ENCODE measurements at regions not wholly inside any gene's neighbourhood (a gene's known extent, or its start where the extent isn't known, plus 50 kb on each side); places are given as distances from the start of the nearest gene placed in this dataset.

DNA sequence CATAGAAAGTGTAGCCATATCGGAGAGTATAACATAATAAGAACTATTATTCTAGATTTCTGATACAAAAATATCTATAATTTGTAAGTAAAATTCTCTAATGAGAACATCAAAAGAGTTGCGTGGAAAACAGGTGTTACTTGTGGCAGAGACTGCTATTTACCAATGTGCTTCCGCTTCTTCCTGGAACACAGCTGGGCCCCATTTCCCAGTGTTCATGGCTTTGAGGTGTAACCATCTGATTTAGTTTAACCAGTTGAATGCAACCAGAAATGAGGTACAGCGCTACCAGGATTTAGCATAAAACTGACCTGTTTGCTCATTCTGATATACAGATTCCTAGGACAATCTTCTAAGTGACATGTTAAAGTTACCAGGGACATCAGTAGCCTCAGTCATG lies 1055.2 kb downstream of the IGSF11 start:
- TF ChIP-seq, protein P1, sequence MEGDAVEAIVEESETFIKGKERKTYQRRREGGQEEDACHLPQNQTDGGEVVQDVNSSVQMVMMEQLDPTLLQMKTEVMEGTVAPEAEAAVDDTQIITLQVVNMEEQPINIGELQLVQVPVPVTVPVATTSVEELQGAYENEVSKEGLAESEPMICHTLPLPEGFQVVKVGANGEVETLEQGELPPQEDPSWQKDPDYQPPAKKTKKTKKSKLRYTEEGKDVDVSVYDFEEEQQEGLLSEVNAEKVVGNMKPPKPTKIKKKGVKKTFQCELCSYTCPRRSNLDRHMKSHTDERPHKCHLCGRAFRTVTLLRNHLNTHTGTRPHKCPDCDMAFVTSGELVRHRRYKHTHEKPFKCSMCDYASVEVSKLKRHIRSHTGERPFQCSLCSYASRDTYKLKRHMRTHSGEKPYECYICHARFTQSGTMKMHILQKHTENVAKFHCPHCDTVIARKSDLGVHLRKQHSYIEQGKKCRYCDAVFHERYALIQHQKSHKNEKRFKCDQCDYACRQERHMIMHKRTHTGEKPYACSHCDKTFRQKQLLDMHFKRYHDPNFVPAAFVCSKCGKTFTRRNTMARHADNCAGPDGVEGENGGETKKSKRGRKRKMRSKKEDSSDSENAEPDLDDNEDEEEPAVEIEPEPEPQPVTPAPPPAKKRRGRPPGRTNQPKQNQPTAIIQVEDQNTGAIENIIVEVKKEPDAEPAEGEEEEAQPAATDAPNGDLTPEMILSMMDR (IDR thresholded peaks at IDR 0.05) = no peak
- DNase-seq = no peak
- Histone ChIP-seq H3K4me3 (no peak overlapping the region), H3K27ac (no peak overlapping the region), H3K4me1 (no peaks in the 10 kb centered on the region), H3K9me3 (no peaks in the 10 kb centered on the region), H3K36me3 (no peaks in the 10 kb centered on the region), H3K9ac (ENCODE audit: low read depth in 2 of 2, low read length in 2 of 2) (no peak overlapping the region), H3K27me3 (no peaks in the 10 kb centered on the region)
- intact Hi-C loops (cut with DNase I) = no loop called here

- Histone ChIP-seq H3K36me3 (no peaks in the 10 kb centered on the region), H3K27ac (no peak overlapping the region), H3K9me3 (no peaks in the 10 kb centered on the region), H3K9ac (ENCODE audit: low read depth in 2 of 2, low read length in 2 of 2) (no peak overlapping the region), H3K4me1 (no peaks in the 10 kb centered on the region), H3K4me3 (no peak overlapping the region), H3K27me3 (no peaks in the 10 kb centered on the region)
- intact Hi-C loops (cut with DNase I) = no loop called here
- TF ChIP-seq, protein P1 (IDR thresholded peaks at IDR 0.05) = no peak
- DNase-seq = no peak
Measured at GRCh38 chr3:117987256-117987655, 1047.4 kb downstream of the IGSF11 start.

GRCh38 chr3:117989982-117990381 lies 1044.7 kb downstream of the IGSF11 start:
- Histone ChIP-seq H3K9ac (ENCODE audit: low read depth in 2 of 2, low read length in 2 of 2) (no peak overlapping the region), H3K9me3 (no peaks in the 10 kb centered on the region), H3K27ac (no peak overlapping the region), H3K27me3 (peaks cover 4% of the 10 kb centered on the region), H3K36me3 (no peaks in the 10 kb centered on the region), H3K4me1 (no peaks in the 10 kb centered on the region), H3K4me3 (no peak overlapping the region)
- intact Hi-C loops (cut with DNase I) = no loop called here
- DNase-seq = no peak
- TF ChIP-seq, protein P1 (IDR thresholded peaks at IDR 0.05) = no peak

GRCh38 chr3:117990627-117991026 lies 1044.0 kb downstream of the IGSF11 start:
- no peak for DNase-seq
- Histone ChIP-seq H3K4me1 (no peaks in the 10 kb centered on the region), H3K36me3 (no peaks in the 10 kb centered on the region), H3K4me3 (no peak overlapping the region), H3K27ac (no peak overlapping the region), H3K27me3 (peaks cover 4% of the 10 kb centered on the region), H3K9ac (ENCODE audit: low read depth in 2 of 2, low read length in 2 of 2) (no peak overlapping the region), H3K9me3 (no peaks in the 10 kb centered on the region)
- intact Hi-C loops (cut with DNase I) = no loop called here
- TF ChIP-seq, protein P1 (IDR thresholded peaks at IDR 0.05) = no peak

DNA sequence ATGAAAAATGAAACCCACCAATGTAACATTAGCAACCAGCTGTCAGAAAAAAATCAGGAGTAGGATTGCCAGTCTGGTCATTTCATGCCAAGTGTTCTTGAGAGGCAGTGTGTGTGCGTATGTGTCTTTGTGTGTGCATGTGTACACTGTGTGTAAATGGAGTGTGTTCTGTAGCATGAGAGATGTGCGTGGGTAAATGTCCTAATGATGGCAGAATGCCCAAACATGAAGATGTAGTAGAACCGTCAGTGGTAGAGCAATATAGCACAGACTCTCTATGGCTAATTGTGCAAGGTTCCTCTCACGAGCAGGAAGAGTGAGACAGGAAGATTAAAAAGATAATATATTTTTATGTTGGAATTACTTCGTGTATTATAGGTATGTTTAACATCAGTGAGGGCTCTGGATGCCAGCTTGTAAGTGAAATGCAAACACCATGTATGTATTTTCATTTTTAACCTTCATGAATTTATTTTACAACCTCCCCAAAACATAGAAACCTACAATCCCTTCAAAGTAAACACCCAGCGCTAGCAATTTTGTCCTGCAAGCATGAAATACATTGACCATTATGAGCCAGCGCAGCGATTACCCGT lies 1038.7 kb downstream of the IGSF11 start:
- Histone ChIP-seq H3K9me3 (no peaks in the 10 kb centered on the region), H3K9ac (ENCODE audit: low read depth in 2 of 2, low read length in 2 of 2) (no peak overlapping the region), H3K27ac (no peak overlapping the region), H3K4me3 (no peak overlapping the region), H3K36me3 (no peaks in the 10 kb centered on the region), H3K27me3 (peaks cover 4% of the 10 kb centered on the region), H3K4me1 (peaks cover 4% of the 10 kb centered on the region)
- no peak for DNase-seq
- intact Hi-C loops (cut with DNase I) = no loop called here
- TF ChIP-seq, protein P1 (IDR thresholded peaks at IDR 0.05) = no peak

Data from colonic mucosa (tissue), 4 donors.